Heart right ventricle (tissue), 16 donors: ENCODE measurements at regions not wholly inside any gene's neighbourhood (a gene's known extent, or its start where the extent isn't known, plus 50 kb on each side); places are given as distances from the start of the nearest gene placed in this dataset.

Experiments used
- ATAC-seq, 8 donors: fragments of 200-7000 bp; cut with Tn5 transposase; one replicate each; pipeline ENCODE4 v1.9.1; 2020; ENCODE audit warnings: mild to moderate bottlenecking in 8 of 8, moderate library complexity in 8 of 8, moderate number of reproducible peaks in 1 of 8
- DNase-seq, 2 donors: peaks; one replicate each; pipeline ENCODE4 v3.0.0-alpha.2; 2020
- H3K27ac ChIP-seq, 10 donors: fragments of 200-600 bp; sonication (generic) in 2 of 10; one replicate each; pipeline versions ENCODE4 v1.5.0 to v1.8.0; 2020 to 2022; ENCODE audit warnings: mild to moderate bottlenecking in 3 of 10
- H3K27me3 ChIP-seq, 7 donors: fragments of 200-600 bp; one replicate each; pipeline ENCODE4 v1.8.0; 2021 to 2022; ENCODE audit warnings: mild to moderate bottlenecking in 2 of 7
- H3K36me3 ChIP-seq, 9 donors: fragments of 200-600 bp; sonication (generic) in 1 of 9; one replicate each; pipeline versions ENCODE4 v1.5.0 to v1.8.0; 2020 to 2022; ENCODE audit warnings: mild to moderate bottlenecking in 2 of 9
- H3K4me1 ChIP-seq, 9 donors: fragments of 200-600 bp; sonication (generic) in 1 of 9; one replicate each; pipeline versions ENCODE4 v1.5.0 to v1.8.0; 2020 to 2022; ENCODE audit warnings: mild to moderate bottlenecking in 4 of 9
- H3K4me3 ChIP-seq, 10 donors: fragments of 200-600 bp; sonication (generic) in 2 of 10; one replicate each; pipeline versions ENCODE4 v1.5.0 to v1.8.0; 2020 to 2022; ENCODE audit warnings: mild to moderate bottlenecking in 7 of 10, moderate library complexity in 2 of 10
- H3K9me3 ChIP-seq, 11 donors: fragments of 200-600 bp in 10 of 11; sonication (generic) in 2 of 11; one replicate each; pipeline versions ENCODE4 v1.5.0 to v1.8.0; 2013 to 2022; ENCODE audit warnings: mild to moderate bottlenecking in 2 of 11, control low read depth in 1 of 11, moderate library complexity in 1 of 11
- WGBS, 2 donors: extraction: QIAGEN DNeasy Blood & Tissue Kit; methylation state at CpG; one replicate each; pipeline ENCODE4 v1.1.7; 2013; ENCODE audit warnings: inconsistent platforms in 1 of 2; 5-methylcytosine and 5-hydroxymethylcytosine counted together
- intact Hi-C, 10 donors: fragments of 100-400 bp; cut with DNase I; formaldehyde crosslinking; loops; one replicate each; pipeline versions ENCODE4 v1.11.1 to v1.14.2; 2022
- TF ChIP-seq, protein P1 (sequence below), 9 donors: fragments of 200-600 bp; sonication (generic) in 2 of 9; IDR thresholded peaks; one replicate each; pipeline versions ENCODE4 v1.5.0 to v1.8.0; 2021 to 2022; ENCODE audit warnings: antibody characterized with exemption in 9 of 9, mild to moderate bottlenecking in 5 of 9, moderate library complexity in 1 of 9
- donor health status: Arrhythmogenic right ventricular cardiomyopathy.
- donor health status: ischemic (EF 13 %, LVEDD 7.1; RV severe dilation, severe dysfunction).
- donor health status: healthy with polysubstance abuse.
- donor health status: DM: no; HTN: yes; CAD: no.
- donor health status: DM: no; HTN: no; CAD: no.
- donor health status: ischemic (EF 25% LVEDD 6.9; RV normal size, moderate dysfunction).
- donor health status: ischemic (EF 25% LVEDD 5.7; RV mildly dilated, moderate dysfunction).
- donor health status: healthy.
- donor health status: DM: yes; HTN: yes; CAD: no.
- donor health status: Ischemic cardiomyopathy.
- donor health status: ischemic (EF 35%, LVEDD 5.7; RV mildly dilated, moderate dysfunction).
- donor health status: nonischemic (EF 11% LVEDD 7.7; RV severe dilation, severe dysfunction).
- donor health status: DM: yes; HTN: yes; CAD: no.
- donor health status: PGD.
- donor health status: ischemic (EF 29% LVEDD 5.4; RV normal size, mild dysfunction).
- donor health status: nonischemic (EF 23%, LVEDD 6.1; RV moderate dilation, normal function).

DNA sequence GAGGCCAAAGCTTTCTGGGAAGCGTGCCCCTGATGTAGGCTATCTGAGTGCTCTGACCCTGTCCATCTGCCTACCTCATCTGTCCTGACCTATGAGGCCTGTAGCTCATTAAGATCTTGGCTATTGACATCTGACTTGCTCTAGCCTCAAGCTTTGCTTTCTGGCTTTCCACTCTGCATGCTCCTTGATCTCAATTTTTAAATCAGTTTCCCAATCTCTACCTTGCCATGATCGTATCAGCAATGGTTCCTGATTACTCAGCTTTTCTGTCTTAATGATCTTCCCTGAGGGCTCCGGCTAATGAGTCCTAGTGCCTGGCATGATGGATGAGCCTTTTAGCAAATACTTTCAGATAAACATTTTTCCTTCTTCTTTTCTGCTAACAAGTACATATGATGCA lies 262.0 kb downstream of the NDFIP2 start:
- intact Hi-C loops, result no loop called here
- ATAC-seq, result peak in 1 of 8 donors; percentile 41
- H3K36me3 ChIP-seq, result no peaks in the 10 kb centered on the region

DNA sequence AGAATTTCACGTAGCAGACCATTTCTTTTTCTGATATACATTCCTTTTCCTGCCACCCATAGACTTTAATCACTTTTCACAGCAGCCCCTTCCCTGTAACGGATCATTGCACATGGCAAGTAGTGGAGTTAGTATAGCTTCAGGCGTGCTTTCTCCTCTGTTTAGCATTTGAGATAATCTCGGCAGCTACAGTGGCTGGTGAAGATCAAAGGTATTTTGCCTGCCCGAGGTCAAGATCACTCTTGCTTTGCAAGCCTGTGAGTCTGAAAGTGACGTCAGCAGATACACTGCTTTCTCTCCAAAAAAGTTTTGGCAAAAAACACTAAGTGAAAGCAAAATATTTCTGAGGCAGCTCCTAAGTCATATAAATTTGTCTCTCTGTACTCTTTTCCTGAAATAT lies 260.0 kb downstream of the NDFIP2 start:
- TF ChIP-seq, protein P1, sequence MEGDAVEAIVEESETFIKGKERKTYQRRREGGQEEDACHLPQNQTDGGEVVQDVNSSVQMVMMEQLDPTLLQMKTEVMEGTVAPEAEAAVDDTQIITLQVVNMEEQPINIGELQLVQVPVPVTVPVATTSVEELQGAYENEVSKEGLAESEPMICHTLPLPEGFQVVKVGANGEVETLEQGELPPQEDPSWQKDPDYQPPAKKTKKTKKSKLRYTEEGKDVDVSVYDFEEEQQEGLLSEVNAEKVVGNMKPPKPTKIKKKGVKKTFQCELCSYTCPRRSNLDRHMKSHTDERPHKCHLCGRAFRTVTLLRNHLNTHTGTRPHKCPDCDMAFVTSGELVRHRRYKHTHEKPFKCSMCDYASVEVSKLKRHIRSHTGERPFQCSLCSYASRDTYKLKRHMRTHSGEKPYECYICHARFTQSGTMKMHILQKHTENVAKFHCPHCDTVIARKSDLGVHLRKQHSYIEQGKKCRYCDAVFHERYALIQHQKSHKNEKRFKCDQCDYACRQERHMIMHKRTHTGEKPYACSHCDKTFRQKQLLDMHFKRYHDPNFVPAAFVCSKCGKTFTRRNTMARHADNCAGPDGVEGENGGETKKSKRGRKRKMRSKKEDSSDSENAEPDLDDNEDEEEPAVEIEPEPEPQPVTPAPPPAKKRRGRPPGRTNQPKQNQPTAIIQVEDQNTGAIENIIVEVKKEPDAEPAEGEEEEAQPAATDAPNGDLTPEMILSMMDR (IDR thresholded peaks at IDR 0.05), result no peak
- ATAC-seq, result peak in 7 of 8 donors; percentile 34 to 74 (median 50)

More for the DNA sequence above, 262.0 kb downstream of the NDFIP2 start:
- WGBS, 2 donors, result 90 to 91% methylated on average over 3 of the region's 3 CpGs
- H3K4me1 ChIP-seq, result peaks cover 0 to 16% (median 5%) of the 10 kb centered on the region in 9 donors
- no peak overlapping the region for H3K4me3 ChIP-seq
- H3K27ac ChIP-seq, result no peak overlapping the region
- TF ChIP-seq, protein P1 (IDR thresholded peaks at IDR 0.05), result no peak
- H3K9me3 ChIP-seq, result no peaks in the 10 kb centered on the region
- no peak for DNase-seq
- no peaks in the 10 kb centered on the region for H3K27me3 ChIP-seq

DNA sequence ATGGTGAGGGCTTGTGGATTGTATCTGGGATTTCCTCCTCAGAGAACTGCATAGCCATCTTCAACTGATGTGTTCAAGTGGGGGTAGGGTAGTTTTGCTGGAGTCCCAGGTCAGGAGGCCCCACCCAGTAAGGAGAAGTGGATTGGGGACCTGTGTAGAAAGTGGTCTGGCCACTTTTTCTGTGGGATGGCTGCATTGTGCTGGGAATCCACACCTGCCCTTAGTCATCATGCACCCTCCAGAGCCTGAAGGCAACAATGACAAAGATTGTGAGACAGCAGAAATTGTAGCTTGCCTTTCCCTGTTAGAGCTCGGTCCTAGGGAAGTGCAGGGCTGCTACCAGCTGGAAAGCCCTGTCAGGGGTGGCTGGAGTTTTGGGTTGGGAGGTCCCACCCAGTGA lies 255.4 kb downstream of the NDFIP2 start:
- 89 to 91% methylated on average over 1 of the region's 1 CpG for WGBS, 2 donors
- Histone ChIP-seq H3K9me3 (peaks cover 0 to 16% (median 0%) of the 10 kb centered on the region in 11 donors), H3K4me3 (no peak overlapping the region), H3K27ac (no peak overlapping the region), H3K27me3 (no peaks in the 10 kb centered on the region), H3K4me1 (peaks cover 0 to 10% (median 2%) of the 10 kb centered on the region in 9 donors), H3K36me3 (no peaks in the 10 kb centered on the region)
- intact Hi-C loops, result no loop called here
- ATAC-seq (peak in 1 of 8 donors; percentile 12), DNase-seq (no peak)
- TF ChIP-seq, protein P1 (IDR thresholded peaks at IDR 0.05), result no peak

More for the DNA sequence above, 260.0 kb downstream of the NDFIP2 start:
- intact Hi-C loops, result no loop called here
- peaks cover 0 to 16% (median 5%) of the 10 kb centered on the region in 9 donors for H3K4me1 ChIP-seq
- peak overlapping the region in 4 of 10 donors; percentile 0 to 22 (median 10) for H3K4me3 ChIP-seq
- H3K36me3 ChIP-seq, result no peaks in the 10 kb centered on the region
- H3K27ac ChIP-seq, result no peak overlapping the region
- peak in 1 of 2 donors; percentile 14 for DNase-seq
- WGBS, 2 donors, result 20 to 24% methylated on average over 6 of the region's 6 CpGs
- no peaks in the 10 kb centered on the region for H3K27me3 ChIP-seq
- H3K9me3 ChIP-seq, result no peaks in the 10 kb centered on the region

DNA sequence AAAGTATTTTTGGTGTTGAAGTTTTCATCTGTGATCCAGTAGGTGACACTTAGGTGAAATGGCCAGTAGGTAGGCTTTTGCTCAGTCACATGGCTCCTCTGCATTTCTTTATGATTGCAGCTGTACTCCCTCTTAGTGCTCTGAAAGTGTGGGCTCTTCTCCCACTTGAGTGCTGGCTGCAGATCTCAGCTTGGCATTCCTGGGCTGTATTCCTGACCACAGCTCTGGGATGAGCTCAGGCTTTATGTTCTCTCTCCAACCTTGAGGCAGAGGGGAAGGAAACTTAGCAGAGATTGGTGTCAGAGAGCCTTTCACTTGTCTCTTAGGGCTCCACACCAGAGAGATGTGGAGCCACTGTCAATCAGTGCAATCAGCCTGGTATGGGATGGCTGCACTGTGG lies 254.3 kb downstream of the NDFIP2 start:
- intact Hi-C loops, result no loop called here
- no peak for ATAC-seq
- TF ChIP-seq, protein P1 (IDR thresholded peaks at IDR 0.05), result no peak

More for the DNA sequence above, 254.3 kb downstream of the NDFIP2 start:
- no peak overlapping the region for H3K27ac ChIP-seq
- peaks cover 0 to 23% (median 0%) of the 10 kb centered on the region in 11 donors for H3K9me3 ChIP-seq
- no peaks in the 10 kb centered on the region for H3K4me1 ChIP-seq
- H3K27me3 ChIP-seq, result no peaks in the 10 kb centered on the region
- no peak overlapping the region for H3K4me3 ChIP-seq
- DNase-seq, result no peak
- no peaks in the 10 kb centered on the region for H3K36me3 ChIP-seq
